MCF 10A (cell line): ENCODE measurements at regions not wholly inside any gene's neighbourhood (a gene's known extent, or its start where the extent isn't known, plus 50 kb on each side); places are given as distances from the start of the nearest gene placed in this dataset.
A peak's percentile ranks its signal among the peaks of the same experiment; 100 is the strongest.

ENCODE experiments used
- BruUV-seq: library from RNA; stranded (reverse); fragments of 400-500 nt; replicated peaks from 2 replicates; lab custom pipeline; 2021; lab: Mats Ljungman, UMichigan
- CTCF ChIA-PET: fragments of 300-600 bp; sonication (Branson Sonifier 250); formaldehyde crosslinking; extraction: SDS; loops from one replicate; lab custom pipeline; 2021; ENCODE audit warnings: antibody characterized with exemption, inconsistent platforms; lab: Yijun Ruan, JAX
- POLR2A ChIA-PET: fragments of 300-600, 350-650 bp; sonication (Branson Sonifier 250); formaldehyde crosslinking; extraction: SDS; loops from one replicate; lab custom pipeline; 2020; ENCODE audit warnings: antibody characterized with exemption, inconsistent platforms; lab: Yijun Ruan, JAX
- DNase-seq: peaks from one replicate; pipeline ENCODE4 v3.0.0-alpha.2; 2018; ENCODE audit not compliant: unreplicated experiment
- H3K27ac Mint-ChIP-seq: one replicate; pipeline ENCODE4 v1.8.0; 2022; ENCODE audit warnings: mild to moderate bottlenecking, low read depth, mixed read lengths; ENCODE audit not compliant: unreplicated experiment
- H3K27me3 Mint-ChIP-seq: one replicate; pipeline ENCODE4 v1.8.0; 2022; ENCODE audit warnings: mixed read lengths; ENCODE audit not compliant: insufficient read depth, unreplicated experiment
- H3K36me3 Mint-ChIP-seq: one replicate; pipeline ENCODE4 v1.8.0; 2022; ENCODE audit warnings: mild to moderate bottlenecking, moderate library complexity, mixed read lengths; ENCODE audit not compliant: insufficient read depth, unreplicated experiment
- H3K4me1 Mint-ChIP-seq: one replicate; pipeline ENCODE4 v1.8.0; 2022; ENCODE audit warnings: mixed read lengths; ENCODE audit not compliant: insufficient read depth, unreplicated experiment
- H3K4me3 Mint-ChIP-seq: one replicate; pipeline ENCODE4 v1.8.0; 2022; ENCODE audit warnings: mild to moderate bottlenecking, moderate library complexity, mixed read lengths; ENCODE audit not compliant: unreplicated experiment
- H3K9me3 Mint-ChIP-seq: one replicate; pipeline ENCODE4 v1.8.0; 2022; ENCODE audit warnings: mixed read lengths; ENCODE audit not compliant: unreplicated experiment
- intact Hi-C: fragments of 100-400 bp; cut with micrococcal nuclease; formaldehyde crosslinking; loops from 2 replicates; pipeline ENCODE4 v1.14.1; 2022
- TF ChIP-seq, protein P1 (sequence below): fragments of 200-600 bp; IDR thresholded peaks from one replicate; pipeline ENCODE4 v1.8.0; 2022; ENCODE audit warnings: antibody characterized with exemption, mild to moderate bottlenecking; ENCODE audit not compliant: unreplicated experiment

DNA sequence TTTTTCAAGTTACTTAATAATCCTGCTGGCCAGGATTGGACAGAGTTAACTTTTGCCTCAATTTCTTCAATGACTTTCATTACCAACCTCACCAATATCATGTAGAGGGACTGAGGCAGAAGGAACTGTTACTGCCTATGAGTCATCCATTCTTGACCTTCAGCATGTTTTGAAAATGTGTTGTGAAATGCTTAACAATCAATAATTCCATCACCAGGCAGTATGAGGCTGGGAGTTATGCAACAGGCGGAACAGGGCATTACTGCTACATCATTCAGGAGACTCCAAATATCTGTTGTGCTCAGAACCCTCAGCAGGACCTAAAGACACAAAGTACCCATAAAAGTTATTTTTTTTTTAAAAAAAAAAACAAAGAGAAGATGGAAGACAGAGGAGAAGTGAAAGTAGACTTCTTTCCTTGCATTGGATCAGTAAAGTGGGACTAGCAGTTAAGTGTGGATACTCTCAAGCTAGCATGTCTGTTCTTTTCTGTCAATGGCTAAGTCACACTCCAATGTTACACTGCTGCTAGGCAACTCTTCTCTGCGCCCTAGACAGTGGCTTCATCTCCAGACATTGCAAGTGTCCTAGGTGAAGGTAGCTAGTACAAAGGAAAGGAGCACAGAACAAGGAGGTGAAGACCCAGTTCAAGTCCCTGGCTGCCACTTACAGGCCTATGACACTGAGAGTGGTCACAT, 184.9 kb upstream of the LPP start:
- intact Hi-C loops, result no loop called here
- Mint-ChIP-seq H3K4me3 (no peak overlapping the region), H3K4me1 (peaks cover 17% of the 10 kb centered on the region), H3K36me3 (no peaks in the 10 kb centered on the region), H3K27me3 (no peaks in the 10 kb centered on the region), H3K27ac (no peak overlapping the region), H3K9me3 (no peaks in the 10 kb centered on the region)
- peak; percentile 78 for DNase-seq
- ChIA-PET CTCF (interaction anchor here (0.6 to 1.1 kb wide), 2 partner anchors 41 to 45 kb away, joined by 3 read pairs; no protein-coding TSS in a partner anchor), POLR2A (interaction anchor here (0.7 to 1.8 kb wide), 3 partner anchors 155 to 224 kb away, joined by 3 to 5 read pairs (median 3); partner anchors contain the start of gene BCL6)
- TF ChIP-seq, protein P1, sequence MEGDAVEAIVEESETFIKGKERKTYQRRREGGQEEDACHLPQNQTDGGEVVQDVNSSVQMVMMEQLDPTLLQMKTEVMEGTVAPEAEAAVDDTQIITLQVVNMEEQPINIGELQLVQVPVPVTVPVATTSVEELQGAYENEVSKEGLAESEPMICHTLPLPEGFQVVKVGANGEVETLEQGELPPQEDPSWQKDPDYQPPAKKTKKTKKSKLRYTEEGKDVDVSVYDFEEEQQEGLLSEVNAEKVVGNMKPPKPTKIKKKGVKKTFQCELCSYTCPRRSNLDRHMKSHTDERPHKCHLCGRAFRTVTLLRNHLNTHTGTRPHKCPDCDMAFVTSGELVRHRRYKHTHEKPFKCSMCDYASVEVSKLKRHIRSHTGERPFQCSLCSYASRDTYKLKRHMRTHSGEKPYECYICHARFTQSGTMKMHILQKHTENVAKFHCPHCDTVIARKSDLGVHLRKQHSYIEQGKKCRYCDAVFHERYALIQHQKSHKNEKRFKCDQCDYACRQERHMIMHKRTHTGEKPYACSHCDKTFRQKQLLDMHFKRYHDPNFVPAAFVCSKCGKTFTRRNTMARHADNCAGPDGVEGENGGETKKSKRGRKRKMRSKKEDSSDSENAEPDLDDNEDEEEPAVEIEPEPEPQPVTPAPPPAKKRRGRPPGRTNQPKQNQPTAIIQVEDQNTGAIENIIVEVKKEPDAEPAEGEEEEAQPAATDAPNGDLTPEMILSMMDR, result no peak
- no TSS peak for BruUV-seq

DNA sequence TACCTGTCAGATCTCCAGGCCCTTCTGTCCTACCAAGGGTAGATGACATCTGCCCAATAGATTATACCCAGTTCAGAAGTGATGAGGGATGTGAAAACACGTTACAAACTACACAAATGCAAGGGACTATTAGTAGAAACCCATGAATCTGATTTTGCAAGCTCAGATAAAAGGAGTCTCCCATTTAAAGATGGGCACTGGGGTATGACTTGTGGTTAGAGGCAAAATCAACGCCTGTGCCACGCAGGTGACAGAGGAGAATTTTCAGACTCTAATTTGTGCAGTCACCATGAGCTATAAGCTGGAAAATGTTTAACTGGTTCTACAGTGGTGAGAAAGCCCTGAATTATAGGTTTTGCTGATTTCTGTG, 184.4 kb upstream of the LPP start:
- no peak overlapping the region for H3K27ac Mint-ChIP-seq
- intact Hi-C loops, result no loop called here
- H3K27me3 Mint-ChIP-seq, result no peaks in the 10 kb centered on the region
- ChIA-PET CTCF (interaction anchor here (0.6 to 1.1 kb wide), 3 partner anchors 41 to 44 kb away, joined by 3 read pairs; no protein-coding TSS in a partner anchor), POLR2A (interaction anchor here (0.7 to 1.8 kb wide), 3 partner anchors 156 to 224 kb away, joined by 3 to 5 read pairs (median 3); partner anchors contain the start of gene BCL6)
- peaks cover 17% of the 10 kb centered on the region for H3K4me1 Mint-ChIP-seq
- no TSS peak for BruUV-seq
- TF ChIP-seq, protein P1, result no peak
- DNase-seq, result no peak
- H3K4me3 Mint-ChIP-seq, result no peak overlapping the region
- H3K9me3 Mint-ChIP-seq, result no peaks in the 10 kb centered on the region
- no peaks in the 10 kb centered on the region for H3K36me3 Mint-ChIP-seq

DNA sequence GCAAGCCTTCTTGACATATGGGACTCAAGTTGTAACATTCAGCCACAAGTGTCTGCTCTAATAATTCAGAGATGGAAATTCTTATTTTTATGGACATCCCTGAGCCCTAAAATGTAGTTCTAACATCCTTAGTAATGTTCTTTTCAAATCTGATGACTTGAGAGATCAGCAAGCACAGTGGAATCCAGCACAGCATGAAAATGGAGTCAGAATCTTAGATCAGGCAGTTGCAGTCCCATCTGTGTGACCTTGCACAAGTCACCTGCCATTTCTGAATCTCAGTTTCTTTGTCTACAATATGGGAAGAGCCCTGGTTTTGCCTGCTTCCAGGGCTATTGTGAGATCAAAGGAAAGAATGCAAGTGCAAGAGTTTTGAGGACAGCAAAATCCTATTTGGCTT, 183.9 kb upstream of the LPP start:
- BruUV-seq, result no TSS peak

DNA sequence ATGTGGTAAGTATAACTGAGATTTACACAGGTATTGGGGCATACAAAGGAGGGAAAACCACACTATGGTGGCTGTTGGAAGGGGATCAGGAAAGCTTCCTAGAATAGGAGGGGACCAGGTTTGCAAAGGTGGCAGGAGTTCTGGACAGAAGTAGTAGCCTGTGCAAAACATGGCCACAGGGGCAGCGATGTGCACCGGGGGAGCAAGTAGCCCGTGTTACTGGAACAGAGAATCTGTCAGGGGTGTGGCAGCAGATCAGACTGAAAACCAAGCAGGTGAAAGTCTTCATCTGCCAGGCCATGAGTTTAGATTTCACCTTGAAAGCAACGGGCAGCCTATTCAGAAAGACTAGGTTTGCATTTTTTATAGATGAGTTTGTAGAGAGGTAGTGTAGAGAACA, 182.3 kb upstream of the LPP start:
- ChIA-PET CTCF (interaction anchor here (1.2 to 1.3 kb wide), 2 partner anchors 10 to 225 kb away, joined by 4 read pairs; no protein-coding TSS in a partner anchor), POLR2A (no interaction called here)
- BruUV-seq, result no TSS peak
- Mint-ChIP-seq H3K9me3 (no peaks in the 10 kb centered on the region), H3K36me3 (no peaks in the 10 kb centered on the region), H3K4me3 (no peak overlapping the region), H3K27me3 (no peaks in the 10 kb centered on the region), H3K27ac (no peak overlapping the region), H3K4me1 (peaks cover 28% of the 10 kb centered on the region)
- intact Hi-C loops, result no loop called here
- no peak for DNase-seq
- TF ChIP-seq, protein P1, result no peak

More for the DNA sequence above, 183.9 kb upstream of the LPP start:
- Mint-ChIP-seq H3K36me3 (no peaks in the 10 kb centered on the region), H3K4me3 (no peak overlapping the region), H3K9me3 (no peaks in the 10 kb centered on the region), H3K27me3 (no peaks in the 10 kb centered on the region), H3K4me1 (peaks cover 20% of the 10 kb centered on the region), H3K27ac (no peak overlapping the region)
- ChIA-PET POLR2A (interaction anchor here (0.6 to 1.8 kb wide), 2 partner anchors 53 to 225 kb away, joined by 3 to 5 read pairs; partner anchors contain the start of gene BCL6), CTCF (interaction anchor here (0.6 to 1.1 kb wide), 2 partner anchors 42 to 44 kb away, joined by 3 read pairs; no protein-coding TSS in a partner anchor)
- DNase-seq, result no peak
- intact Hi-C loops, result no loop called here
- TF ChIP-seq, protein P1, result no peak
